ENCODE measurements at regions not wholly inside any gene's neighbourhood (a gene's known extent, or its start where the extent isn't known, plus 50 kb on each side); places are given as distances from the start of the nearest gene placed in this dataset.

GRCh38 chr5:18117968-18118367 is 483.7 kb downstream of the TAF11L14 start:
- ATAC-seq (replicated peaks in 1 of 4) (no peak), DNase-seq (no peak)
- Histone ChIP-seq H3K36me3 (ENCODE audit: control insufficient read depth in 2 of 2, extremely low read depth in 1 of 2, insufficient read depth in 1 of 2, low read length in 1 of 2) (no peaks in the 10 kb centered on the region), H3K4me1 (ENCODE audit: control insufficient read depth in 1 of 2, extremely low read depth in 1 of 2, insufficient read depth in 2 of 2, low read length in 2 of 2) (no peaks in the 10 kb centered on the region), H3K4me3 (ENCODE audit: control insufficient read depth in 1 of 2, extremely low read depth in 1 of 2, low read length in 1 of 2) (no peak overlapping the region), H3K9me3 (no peaks in the 10 kb centered on the region), H3K27ac (ENCODE audit: low read length) (no peak overlapping the region), H3K27me3 (replicated peaks in 1 of 2; ENCODE audit: control insufficient read depth in 2 of 2, extremely low read depth in 1 of 2, insufficient read depth in 2 of 2, low read length in 1 of 2) (no peaks in the 10 kb centered on the region)
- Mint-ChIP-seq H3K4me1 (no peaks in the 10 kb centered on the region), H3K9me3 (peaks cover 25 to 34% (median 30%) of the 10 kb centered on the region in 3 donors), H3K36me3 (no peaks in the 10 kb centered on the region), H3K27me3 (no peaks in the 10 kb centered on the region), H3K4me3 (no peak overlapping the region), H3K27ac (no peak overlapping the region)
- no CpG with 5 or more reads among the region's 2 CpGs for WGBS (ENCODE audit: insufficient coverage)
- POLR2A ChIA-PET, result no interaction called here
- CTCF ChIA-PET, result no interaction called here

- no peak for DNase-seq
- ChIA-PET POLR2A (no interaction called here), CTCF (no interaction called here)
- no peak overlapping the region for H3K4me3 ChIP-seq (ENCODE audit: control insufficient read depth in 1 of 2, extremely low read depth in 1 of 2, low read length in 1 of 2)
- 100% methylated on average over 1 of the region's 11 CpGs for WGBS (ENCODE audit: insufficient coverage)
- no peaks in the 10 kb centered on the region for H3K27me3 Mint-ChIP-seq
- no peaks in the 10 kb centered on the region for H3K9me3 ChIP-seq
- no peak overlapping the region for H3K27ac ChIP-seq (ENCODE audit: low read length)
- no peak overlapping the region for H3K4me3 Mint-ChIP-seq
- H3K9me3 Mint-ChIP-seq, result peaks cover 23 to 47% (median 34%) of the 10 kb centered on the region in 3 donors
- no peaks in the 10 kb centered on the region for H3K36me3 Mint-ChIP-seq
- H3K27me3 ChIP-seq (replicated peaks in 1 of 2; ENCODE audit: control insufficient read depth in 2 of 2, extremely low read depth in 1 of 2, insufficient read depth in 2 of 2, low read length in 1 of 2), result no peaks in the 10 kb centered on the region
- no peak overlapping the region for H3K27ac Mint-ChIP-seq
- ATAC-seq (replicated peaks in 1 of 4), result no peak
- no peaks in the 10 kb centered on the region for H3K4me1 Mint-ChIP-seq
- H3K4me1 ChIP-seq (ENCODE audit: control insufficient read depth in 1 of 2, extremely low read depth in 1 of 2, insufficient read depth in 2 of 2, low read length in 2 of 2), result no peaks in the 10 kb centered on the region
- H3K36me3 ChIP-seq (ENCODE audit: control insufficient read depth in 2 of 2, extremely low read depth in 1 of 2, insufficient read depth in 1 of 2, low read length in 1 of 2), result no peaks in the 10 kb centered on the region
Observed at GRCh38 chr5:18119156-18119785, 485.0 kb downstream of the TAF11L14 start.

GRCh38 chr5:18141222-18141621 is 507.0 kb downstream of the TAF11L14 start:
- no peak overlapping the region for H3K27ac Mint-ChIP-seq
- POLR2A ChIA-PET, result interaction anchor here in 1 of 2 donors (0.6 kb wide), 1 partner anchor 725 kb away, joined by 3 read pairs; no protein-coding TSS in a partner anchor
- CTCF ChIA-PET, result no interaction called here

GRCh38 chr5:18142831-18143230 is 508.6 kb downstream of the TAF11L14 start:
- H3K27ac ChIP-seq (ENCODE audit: low read length), result no peak overlapping the region
- Mint-ChIP-seq H3K27me3 (no peaks in the 10 kb centered on the region), H3K4me1 (no peaks in the 10 kb centered on the region), H3K9me3 (peaks cover 0 to 17% (median 3%) of the 10 kb centered on the region in 3 donors), H3K4me3 (no peak overlapping the region), H3K27ac (no peak overlapping the region), H3K36me3 (no peaks in the 10 kb centered on the region)
- H3K9me3 ChIP-seq, result peaks cover 2% of the 10 kb centered on the region
- H3K4me3 ChIP-seq (ENCODE audit: control insufficient read depth in 1 of 2, extremely low read depth in 1 of 2, low read length in 1 of 2), result no peak overlapping the region
- ChIA-PET POLR2A (no interaction called here), CTCF (no interaction called here)
- H3K36me3 ChIP-seq (ENCODE audit: control insufficient read depth in 2 of 2, extremely low read depth in 1 of 2, insufficient read depth in 1 of 2, low read length in 1 of 2), result no peaks in the 10 kb centered on the region
- ATAC-seq (replicated peaks in 1 of 4) (no peak), DNase-seq (no peak)
- H3K27me3 ChIP-seq (replicated peaks in 1 of 2; ENCODE audit: control insufficient read depth in 2 of 2, extremely low read depth in 1 of 2, insufficient read depth in 2 of 2, low read length in 1 of 2), result no peaks in the 10 kb centered on the region
- no peaks in the 10 kb centered on the region for H3K4me1 ChIP-seq (ENCODE audit: control insufficient read depth in 1 of 2, extremely low read depth in 1 of 2, insufficient read depth in 2 of 2, low read length in 2 of 2)
- no CpG with 5 or more reads among the region's 1 CpG for WGBS (ENCODE audit: insufficient coverage)

More at GRCh38 chr5:18141222-18141621, 507.0 kb downstream of the TAF11L14 start:
- no peak overlapping the region for H3K4me3 ChIP-seq (ENCODE audit: control insufficient read depth in 1 of 2, extremely low read depth in 1 of 2, low read length in 1 of 2)
- Mint-ChIP-seq H3K9me3 (peaks cover 0 to 17% (median 3%) of the 10 kb centered on the region in 3 donors), H3K36me3 (no peaks in the 10 kb centered on the region), H3K4me3 (no peak overlapping the region), H3K4me1 (no peaks in the 10 kb centered on the region), H3K27me3 (no peaks in the 10 kb centered on the region)
- H3K36me3 ChIP-seq (ENCODE audit: control insufficient read depth in 2 of 2, extremely low read depth in 1 of 2, insufficient read depth in 1 of 2, low read length in 1 of 2), result no peaks in the 10 kb centered on the region
- peaks cover 2% of the 10 kb centered on the region for H3K9me3 ChIP-seq
- DNase-seq, result no peak
- H3K4me1 ChIP-seq (ENCODE audit: control insufficient read depth in 1 of 2, extremely low read depth in 1 of 2, insufficient read depth in 2 of 2, low read length in 2 of 2), result no peaks in the 10 kb centered on the region
- no peak overlapping the region for H3K27ac ChIP-seq (ENCODE audit: low read length)
- H3K27me3 ChIP-seq (replicated peaks in 1 of 2; ENCODE audit: control insufficient read depth in 2 of 2, extremely low read depth in 1 of 2, insufficient read depth in 2 of 2, low read length in 1 of 2), result no peaks in the 10 kb centered on the region
- no peak for ATAC-seq (replicated peaks in 1 of 4)

GRCh38 chr5:18152671-18153070 is 518.4 kb downstream of the TAF11L14 start:
- ChIA-PET POLR2A (no interaction called here), CTCF (no interaction called here)
- peaks cover 0 to 18% (median 14%) of the 10 kb centered on the region in 3 donors for H3K9me3 Mint-ChIP-seq
- Histone ChIP-seq H3K36me3 (ENCODE audit: control insufficient read depth in 2 of 2, extremely low read depth in 1 of 2, insufficient read depth in 1 of 2, low read length in 1 of 2) (no peaks in the 10 kb centered on the region), H3K27ac (ENCODE audit: low read length) (no peak overlapping the region), H3K4me3 (ENCODE audit: control insufficient read depth in 1 of 2, extremely low read depth in 1 of 2, low read length in 1 of 2) (no peak overlapping the region), H3K9me3 (peaks cover 3% of the 10 kb centered on the region), H3K27me3 (replicated peaks in 1 of 2; ENCODE audit: control insufficient read depth in 2 of 2, extremely low read depth in 1 of 2, insufficient read depth in 2 of 2, low read length in 1 of 2) (no peaks in the 10 kb centered on the region), H3K4me1 (ENCODE audit: control insufficient read depth in 1 of 2, extremely low read depth in 1 of 2, insufficient read depth in 2 of 2, low read length in 2 of 2) (no peaks in the 10 kb centered on the region)
- H3K4me1 Mint-ChIP-seq, result no peaks in the 10 kb centered on the region
- H3K27me3 Mint-ChIP-seq, result no peaks in the 10 kb centered on the region
- no peaks in the 10 kb centered on the region for H3K36me3 Mint-ChIP-seq
- ATAC-seq (replicated peaks in 1 of 4) (no peak), DNase-seq (no peak)
- no peak overlapping the region for H3K27ac Mint-ChIP-seq
- no CpG with 5 or more reads among the region's 2 CpGs for WGBS (ENCODE audit: insufficient coverage)
- no peak overlapping the region for H3K4me3 Mint-ChIP-seq

- Histone ChIP-seq H3K9me3 (peaks cover 3% of the 10 kb centered on the region), H3K4me3 (ENCODE audit: control insufficient read depth in 1 of 2, extremely low read depth in 1 of 2, low read length in 1 of 2) (no peak overlapping the region), H3K36me3 (ENCODE audit: control insufficient read depth in 2 of 2, extremely low read depth in 1 of 2, insufficient read depth in 1 of 2, low read length in 1 of 2) (no peaks in the 10 kb centered on the region), H3K4me1 (ENCODE audit: control insufficient read depth in 1 of 2, extremely low read depth in 1 of 2, insufficient read depth in 2 of 2, low read length in 2 of 2) (no peaks in the 10 kb centered on the region), H3K27me3 (replicated peaks in 1 of 2; ENCODE audit: control insufficient read depth in 2 of 2, extremely low read depth in 1 of 2, insufficient read depth in 2 of 2, low read length in 1 of 2) (no peaks in the 10 kb centered on the region), H3K27ac (ENCODE audit: low read length) (no peak overlapping the region)
- H3K27me3 Mint-ChIP-seq, result no peaks in the 10 kb centered on the region
- no peak overlapping the region for H3K4me3 Mint-ChIP-seq
- ATAC-seq (replicated peaks in 1 of 4) (no peak), DNase-seq (no peak)
- H3K4me1 Mint-ChIP-seq, result no peaks in the 10 kb centered on the region
- no CpG with 5 or more reads among the region's 2 CpGs for WGBS (ENCODE audit: insufficient coverage)
- H3K36me3 Mint-ChIP-seq, result no peaks in the 10 kb centered on the region
- CTCF ChIA-PET, result no interaction called here
- H3K9me3 Mint-ChIP-seq, result peaks cover 4 to 23% (median 21%) of the 10 kb centered on the region in 3 donors
- H3K27ac Mint-ChIP-seq, result no peak overlapping the region
- POLR2A ChIA-PET, result no interaction called here
Observed at GRCh38 chr5:18158166-18158565, 523.9 kb downstream of the TAF11L14 start.

- no peak overlapping the region for H3K4me3 ChIP-seq (ENCODE audit: control insufficient read depth in 1 of 2, extremely low read depth in 1 of 2, low read length in 1 of 2)
- Mint-ChIP-seq H3K27me3 (no peaks in the 10 kb centered on the region), H3K27ac (no peak overlapping the region), H3K9me3 (peaks cover 7 to 27% (median 21%) of the 10 kb centered on the region in 3 donors), H3K36me3 (no peaks in the 10 kb centered on the region), H3K4me3 (no peak overlapping the region), H3K4me1 (no peaks in the 10 kb centered on the region)
- H3K27ac ChIP-seq (ENCODE audit: low read length), result no peak overlapping the region
- POLR2A ChIA-PET, result no interaction called here
- WGBS (ENCODE audit: insufficient coverage), result no CpG with 5 or more reads among the region's 1 CpG
- peaks cover 3% of the 10 kb centered on the region for H3K9me3 ChIP-seq
- no peaks in the 10 kb centered on the region for H3K4me1 ChIP-seq (ENCODE audit: control insufficient read depth in 1 of 2, extremely low read depth in 1 of 2, insufficient read depth in 2 of 2, low read length in 2 of 2)
- H3K27me3 ChIP-seq (replicated peaks in 1 of 2; ENCODE audit: control insufficient read depth in 2 of 2, extremely low read depth in 1 of 2, insufficient read depth in 2 of 2, low read length in 1 of 2), result no peaks in the 10 kb centered on the region
- CTCF ChIA-PET, result no interaction called here
- ATAC-seq (replicated peaks in 1 of 4) (no peak), DNase-seq (no peak)
- H3K36me3 ChIP-seq (ENCODE audit: control insufficient read depth in 2 of 2, extremely low read depth in 1 of 2, insufficient read depth in 1 of 2, low read length in 1 of 2), result no peaks in the 10 kb centered on the region
Observed at GRCh38 chr5:18159331-18159730, 525.1 kb downstream of the TAF11L14 start.

All from T-cell (primary cell).